ENCODE measurements at regions not wholly inside any gene's neighbourhood (a gene's known extent, or its start where the extent isn't known, plus 50 kb on each side); places are given as distances from the start of the nearest gene placed in this dataset.

DNA sequence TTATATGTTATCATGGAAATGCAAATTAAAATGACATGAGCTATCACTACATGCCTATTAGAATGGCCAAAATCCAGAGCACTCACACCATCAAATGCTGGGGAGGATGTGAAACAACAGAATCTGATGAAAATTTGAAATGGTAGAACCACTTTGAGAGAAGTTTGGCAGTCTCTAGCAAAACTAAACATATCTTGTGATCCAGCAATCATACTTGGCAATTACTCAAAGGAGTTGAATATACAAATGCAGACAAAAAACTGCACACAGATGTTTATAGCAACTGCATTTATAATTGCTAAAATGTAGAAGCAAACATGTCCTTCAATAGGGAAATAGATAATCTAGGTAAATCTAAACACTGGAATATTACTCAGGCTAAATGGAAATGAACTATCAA lies 1164.9 kb downstream of the DNAJB9 start:
- H3K9me3 ChIP-seq (replicated peaks in 1 of 2; ENCODE audit: control insufficient read depth in 1 of 2, insufficient read depth in 1 of 2, low read length in 2 of 2) = peaks cover 4 to 8% of the 10 kb centered on the region in 2 donors
- H3K9me3 Mint-ChIP-seq = peaks cover 0 to 12% (median 0%) of the 10 kb centered on the region in 7 donors
- H3K27me3 ChIP-seq (ENCODE audit: control insufficient read depth in 2 of 2, insufficient read depth in 2 of 2, low read length in 2 of 2) = no peaks in the 10 kb centered on the region
- TF ChIP-seq, protein P1, sequence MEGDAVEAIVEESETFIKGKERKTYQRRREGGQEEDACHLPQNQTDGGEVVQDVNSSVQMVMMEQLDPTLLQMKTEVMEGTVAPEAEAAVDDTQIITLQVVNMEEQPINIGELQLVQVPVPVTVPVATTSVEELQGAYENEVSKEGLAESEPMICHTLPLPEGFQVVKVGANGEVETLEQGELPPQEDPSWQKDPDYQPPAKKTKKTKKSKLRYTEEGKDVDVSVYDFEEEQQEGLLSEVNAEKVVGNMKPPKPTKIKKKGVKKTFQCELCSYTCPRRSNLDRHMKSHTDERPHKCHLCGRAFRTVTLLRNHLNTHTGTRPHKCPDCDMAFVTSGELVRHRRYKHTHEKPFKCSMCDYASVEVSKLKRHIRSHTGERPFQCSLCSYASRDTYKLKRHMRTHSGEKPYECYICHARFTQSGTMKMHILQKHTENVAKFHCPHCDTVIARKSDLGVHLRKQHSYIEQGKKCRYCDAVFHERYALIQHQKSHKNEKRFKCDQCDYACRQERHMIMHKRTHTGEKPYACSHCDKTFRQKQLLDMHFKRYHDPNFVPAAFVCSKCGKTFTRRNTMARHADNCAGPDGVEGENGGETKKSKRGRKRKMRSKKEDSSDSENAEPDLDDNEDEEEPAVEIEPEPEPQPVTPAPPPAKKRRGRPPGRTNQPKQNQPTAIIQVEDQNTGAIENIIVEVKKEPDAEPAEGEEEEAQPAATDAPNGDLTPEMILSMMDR (IDR thresholded peaks at IDR 0.05) = no peak
- no peaks in the 10 kb centered on the region for H3K36me3 Mint-ChIP-seq
- no peak for DNase-seq
- H3K36me3 ChIP-seq (replicated peaks in 1 of 2; ENCODE audit: control insufficient read depth in 1 of 2, insufficient read depth in 2 of 2, low read length in 2 of 2) = no peaks in the 10 kb centered on the region
- no peaks in the 10 kb centered on the region for H3K79me2 ChIP-seq (ENCODE audit: insufficient read depth, low read length)
- H3K27ac ChIP-seq (ENCODE audit: low read depth in 1 of 2, low read length in 2 of 2) = no peak overlapping the region
- H2AFZ ChIP-seq (ENCODE audit: insufficient read depth, low read depth, low read length, poor library complexity, severe bottlenecking) = no peak overlapping the region
- no peak overlapping the region for H3K4me2 ChIP-seq (replicated peaks; ENCODE audit: extremely low read depth, low read length, poor library complexity, severe bottlenecking)
- no peak overlapping the region for H3K27ac Mint-ChIP-seq
- H3K4me3 ChIP-seq (replicated peaks in 1 of 3; ENCODE audit: low read depth in 2 of 3, low read length in 3 of 3) = no peak overlapping the region
- no peaks in the 10 kb centered on the region for H3K4me1 Mint-ChIP-seq
- intact Hi-C loops (cut with micrococcal nuclease) = no loop called here
- H3K9ac ChIP-seq (ENCODE audit: insufficient read depth, low read length, poor library complexity, severe bottlenecking) = no peak overlapping the region
- no peak overlapping the region for H3K4me3 Mint-ChIP-seq
- H3K27me3 Mint-ChIP-seq (ENCODE audit: low read depth in 3 of 3) = no peaks in the 10 kb centered on the region
- no peaks in the 10 kb centered on the region for H3K4me1 ChIP-seq (ENCODE audit: control insufficient read depth in 1 of 2, insufficient read depth in 2 of 2, low read length in 2 of 2)
- H4K20me1 ChIP-seq (ENCODE audit: insufficient read depth, low read length) = no peaks in the 10 kb centered on the region

- Histone ChIP-seq H3K9me3 (replicated peaks in 1 of 2; ENCODE audit: control insufficient read depth in 1 of 2, insufficient read depth in 1 of 2, low read length in 2 of 2) (peaks cover 4% of the 10 kb centered on the region in 2 donors), H3K27me3 (ENCODE audit: control insufficient read depth in 2 of 2, insufficient read depth in 2 of 2, low read length in 2 of 2) (no peaks in the 10 kb centered on the region), H2AFZ (ENCODE audit: insufficient read depth, low read depth, low read length, poor library complexity, severe bottlenecking) (no peak overlapping the region), H3K4me3 (replicated peaks in 1 of 3; ENCODE audit: low read depth in 2 of 3, low read length in 3 of 3) (no peak overlapping the region), H3K4me1 (ENCODE audit: control insufficient read depth in 1 of 2, insufficient read depth in 2 of 2, low read length in 2 of 2) (no peaks in the 10 kb centered on the region), H3K79me2 (ENCODE audit: insufficient read depth, low read length) (no peaks in the 10 kb centered on the region), H3K36me3 (replicated peaks in 1 of 2; ENCODE audit: control insufficient read depth in 1 of 2, insufficient read depth in 2 of 2, low read length in 2 of 2) (no peaks in the 10 kb centered on the region), H4K20me1 (ENCODE audit: insufficient read depth, low read length) (no peaks in the 10 kb centered on the region), H3K4me2 (replicated peaks; ENCODE audit: extremely low read depth, low read length, poor library complexity, severe bottlenecking) (no peak overlapping the region), H3K9ac (ENCODE audit: insufficient read depth, low read length, poor library complexity, severe bottlenecking) (no peak overlapping the region), H3K27ac (ENCODE audit: low read depth in 1 of 2, low read length in 2 of 2) (no peak overlapping the region)
- H3K4me1 Mint-ChIP-seq = no peaks in the 10 kb centered on the region
- H3K4me3 Mint-ChIP-seq = no peak overlapping the region
- H3K9me3 Mint-ChIP-seq = peaks cover 0 to 12% (median 2%) of the 10 kb centered on the region in 7 donors
- TF ChIP-seq, protein P1 (IDR thresholded peaks at IDR 0.05) = no peak
- H3K27ac Mint-ChIP-seq = no peak overlapping the region
- 90% methylated on average over 3 of the region's 5 CpGs for WGBS (ENCODE audit: insufficient coverage)
- no peak for DNase-seq
- no peaks in the 10 kb centered on the region for H3K36me3 Mint-ChIP-seq
- intact Hi-C loops (cut with micrococcal nuclease) = no loop called here
- no peaks in the 10 kb centered on the region for H3K27me3 Mint-ChIP-seq (ENCODE audit: low read depth in 3 of 3)
Observed at GRCh38 chr7:109735881-109736280, 1166.2 kb downstream of the DNAJB9 start.
